ENCODE measurements at regions not wholly inside any gene's neighbourhood (a gene's known extent, or its start where the extent isn't known, plus 50 kb on each side); places are given as distances from the start of the nearest gene placed in this dataset.
"Not testable (repeated sequence)": the region's sequence is repeated elsewhere in the genome, so short reads cannot be mapped to it uniquely, and the experiment has no call there.

DNA sequence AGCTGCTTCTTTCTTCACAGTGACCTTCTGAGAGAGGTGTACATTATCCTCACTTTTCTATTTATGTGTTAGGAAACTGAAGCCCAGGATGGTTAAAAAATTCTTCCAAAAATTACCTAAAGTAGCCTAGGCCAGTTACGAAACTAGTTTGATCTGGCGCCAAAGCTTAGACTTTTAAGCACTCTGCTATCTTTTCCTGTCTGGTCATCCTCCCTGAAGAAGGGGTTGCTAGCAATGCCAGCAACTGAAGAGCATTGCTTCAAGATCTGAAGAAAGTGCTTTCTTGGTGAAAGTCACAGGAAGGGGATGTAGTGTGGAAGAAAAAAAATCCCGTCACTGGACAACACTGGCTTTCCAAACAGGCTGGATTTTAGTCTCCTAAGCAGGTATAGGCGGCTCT lies 618.8 kb upstream of the GRM7 start:
- in situ Hi-C loops (cut with HindIII; ENCODE audit: low sequenced_read_pairs), result no loop called here
- no peak for DNase-seq (ENCODE audit: low spot score)

DNA sequence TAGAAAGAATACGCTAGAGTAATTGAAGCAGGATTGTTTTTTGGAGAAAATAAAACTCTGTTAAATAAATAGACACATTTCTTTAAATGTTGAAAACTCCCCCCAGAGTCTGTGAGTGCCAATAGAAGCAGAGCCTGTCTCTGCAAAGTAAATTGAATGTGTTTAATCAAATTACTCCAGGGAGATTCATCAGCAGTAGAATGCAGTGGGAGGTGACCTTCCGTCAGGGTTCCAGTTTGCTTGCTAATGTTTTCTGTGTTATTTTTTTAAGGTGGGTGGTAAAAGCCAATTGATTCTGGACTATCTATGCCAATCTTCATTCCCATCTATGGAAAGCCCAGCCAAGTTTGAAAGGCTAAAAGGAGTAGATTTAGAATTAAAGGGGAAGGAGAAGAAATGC lies 612.4 kb upstream of the GRM7 start:
- no peak for DNase-seq (ENCODE audit: low spot score)
- in situ Hi-C loops (cut with HindIII; ENCODE audit: low sequenced_read_pairs), result no loop called here

DNA sequence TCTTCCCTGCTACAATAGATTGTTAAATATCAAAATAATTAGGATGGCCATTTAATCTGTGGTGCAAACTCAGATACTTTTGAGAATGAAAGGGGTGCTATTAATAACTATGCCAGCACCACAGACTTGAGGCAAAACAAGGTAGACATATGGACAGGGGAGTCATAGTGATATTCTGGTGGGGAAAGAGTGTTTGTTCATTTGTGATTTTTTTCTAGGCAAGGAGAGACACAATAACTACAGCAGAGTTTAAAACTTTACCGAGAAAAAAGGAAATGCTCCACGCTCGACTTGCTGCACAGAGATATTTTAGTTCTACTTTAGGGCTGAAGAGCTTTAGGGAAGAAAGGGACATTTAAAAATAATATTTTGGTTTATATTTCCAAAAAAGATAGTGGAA lies 611.2 kb upstream of the GRM7 start:
- in situ Hi-C loops (cut with HindIII; ENCODE audit: low sequenced_read_pairs), result no loop called here
- DNase-seq (ENCODE audit: low spot score), result no peak

DNA sequence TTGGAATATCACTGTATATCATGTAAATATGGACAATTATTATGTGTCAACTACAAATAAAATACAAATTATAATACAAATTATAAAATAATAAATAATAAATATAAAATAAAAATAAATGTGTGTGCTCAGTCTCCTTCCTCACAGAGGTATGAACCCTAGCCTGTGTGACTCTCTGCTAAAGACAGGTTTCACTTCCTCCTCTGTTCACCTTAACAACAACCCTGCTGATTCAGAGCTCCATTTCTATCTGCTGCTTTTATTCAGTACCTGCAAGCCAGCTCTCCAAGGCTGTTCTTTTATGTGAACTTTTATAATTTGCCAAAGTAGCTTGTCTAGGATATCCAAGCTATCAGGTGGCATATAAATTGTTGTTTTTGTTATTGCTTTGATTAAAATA lies 610.7 kb upstream of the GRM7 start:
- in situ Hi-C loops (cut with HindIII; ENCODE audit: low sequenced_read_pairs), result no loop called here
- no peak for DNase-seq (ENCODE audit: low spot score)

DNA sequence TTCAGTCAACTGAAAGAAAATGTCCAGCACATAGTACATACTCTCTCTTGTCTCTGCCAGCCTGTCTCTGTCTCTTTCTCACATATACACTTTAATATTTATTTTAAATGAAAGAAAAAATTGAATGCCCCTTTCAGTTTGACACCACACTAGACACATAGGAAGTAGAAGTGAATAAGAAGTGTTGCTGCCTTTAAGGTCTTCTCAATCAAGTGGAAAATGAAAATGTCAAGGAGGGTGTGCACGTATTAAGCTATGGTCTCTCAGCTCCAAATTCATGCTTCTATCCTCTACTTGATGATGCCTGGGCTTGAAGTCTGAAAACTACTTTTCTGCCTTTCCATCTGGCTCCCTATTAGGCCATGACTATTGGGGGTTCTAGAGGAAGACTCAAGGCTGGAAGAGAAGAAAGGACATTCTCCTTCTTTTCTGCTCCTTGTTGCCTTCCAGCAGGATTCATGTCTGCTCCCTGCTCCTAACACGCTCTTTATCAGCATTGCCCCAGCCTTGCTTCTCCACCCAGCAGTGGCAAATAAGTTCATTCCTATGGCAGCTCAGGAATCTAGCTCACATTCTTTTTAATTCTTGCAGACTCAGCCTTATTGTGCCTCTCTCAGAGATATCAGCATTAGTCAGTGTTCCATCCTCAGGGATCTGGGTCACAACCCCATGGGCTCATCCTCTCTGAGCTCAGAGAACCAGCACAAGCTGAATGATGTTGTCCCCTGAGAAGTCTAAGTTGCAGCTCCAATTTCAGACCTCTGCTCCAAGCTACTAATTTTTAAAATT lies 609.1 kb upstream of the GRM7 start:
- in situ Hi-C loops (cut with HindIII; ENCODE audit: low sequenced_read_pairs), result no loop called here
- no peak for DNase-seq (ENCODE audit: low spot score)

DNA sequence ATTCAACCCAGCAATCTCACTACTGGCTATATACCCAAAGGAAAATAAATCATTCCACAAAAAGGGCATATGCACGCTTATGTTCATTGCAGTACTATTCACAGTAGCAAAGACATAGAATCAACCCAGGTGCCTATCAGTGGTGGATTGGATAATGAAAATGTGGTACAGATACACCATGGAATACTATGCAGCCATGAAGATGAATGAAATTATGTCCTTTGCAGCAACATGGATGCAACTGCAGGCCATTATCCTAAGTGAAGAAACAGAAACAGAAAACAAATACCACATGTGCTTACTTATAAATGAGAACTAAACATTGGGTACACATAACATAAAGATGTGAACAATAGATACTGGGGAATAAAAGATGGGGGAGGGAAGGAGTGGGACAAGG lies 606.4 kb upstream of the GRM7 start:
- in situ Hi-C loops (cut with HindIII; ENCODE audit: low sequenced_read_pairs), result no loop called here
- DNase-seq (ENCODE audit: low spot score), result no peak

DNA sequence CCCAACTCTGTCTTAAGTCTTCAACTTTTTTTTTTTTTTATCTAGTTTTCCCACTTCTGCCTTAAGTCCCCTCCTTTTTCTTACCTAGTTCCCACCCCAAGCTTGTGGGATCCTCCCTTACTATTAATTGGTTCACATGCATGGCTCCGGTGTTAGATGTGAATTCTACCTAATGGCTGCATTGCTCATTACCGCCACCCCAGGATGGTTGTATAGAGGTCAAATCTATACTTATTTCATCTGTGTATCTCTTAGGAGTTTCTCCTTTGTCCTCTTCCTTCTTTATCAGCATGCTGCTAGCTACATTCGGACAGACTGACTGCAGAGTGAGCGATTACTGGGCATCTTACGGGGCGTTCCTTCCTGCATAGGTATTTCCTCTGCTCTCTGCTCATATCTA lies 605.7 kb upstream of the GRM7 start:
- no peak for DNase-seq (ENCODE audit: low spot score)
- in situ Hi-C loops (cut with HindIII; ENCODE audit: low sequenced_read_pairs), result no loop called here

DNA sequence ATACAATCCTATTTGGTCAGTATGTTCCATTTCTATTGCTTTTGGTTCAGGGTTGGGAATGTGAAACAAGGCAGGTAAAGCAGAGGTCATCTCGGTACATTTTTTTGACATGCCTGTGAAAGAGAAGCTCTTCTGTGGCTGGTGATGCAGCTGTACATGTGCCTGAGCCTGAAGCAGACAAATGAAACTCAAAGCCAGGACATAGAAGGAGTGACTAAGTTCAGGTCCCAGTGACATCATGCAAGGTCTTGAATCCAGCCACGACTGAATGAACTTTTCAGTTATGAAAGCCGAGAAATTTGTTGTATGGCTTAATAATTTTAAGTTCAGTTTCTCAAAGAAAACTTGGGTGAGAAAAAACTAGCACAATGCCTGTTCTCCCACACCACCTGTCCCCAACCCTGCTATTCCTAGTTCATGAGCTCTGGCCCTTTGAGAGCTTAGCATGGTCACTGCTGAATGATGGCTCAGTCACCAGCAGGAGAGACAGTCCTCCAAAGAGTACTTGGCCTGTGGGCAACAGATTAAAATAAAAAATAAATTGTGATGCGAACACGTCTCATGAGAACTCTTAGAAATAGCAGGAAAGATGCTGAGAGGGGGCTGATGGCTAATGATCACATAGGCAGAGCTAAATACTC lies 600.2 kb upstream of the GRM7 start:
- in situ Hi-C loops (cut with HindIII; ENCODE audit: low sequenced_read_pairs), result no loop called here
- DNase-seq (ENCODE audit: low spot score), result no peak

DNA sequence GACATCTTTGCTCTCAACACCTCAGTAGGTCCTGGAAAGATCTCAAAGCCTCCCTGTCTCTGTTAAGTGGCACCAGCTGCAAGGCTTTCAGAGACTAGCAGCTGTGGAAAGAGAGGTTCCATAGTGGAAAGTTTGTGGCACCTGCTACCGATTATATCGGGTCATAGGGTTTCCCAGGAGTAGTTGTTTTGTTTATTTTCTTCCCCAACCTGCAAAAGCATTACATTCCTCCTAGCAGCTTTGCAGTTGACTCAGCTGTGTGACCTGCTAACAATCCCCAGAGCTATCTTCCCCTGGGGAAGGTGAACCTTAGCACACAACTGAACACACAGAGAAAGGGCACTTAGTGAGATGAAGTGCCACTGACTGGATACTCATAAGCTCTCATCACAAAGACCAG lies 598.9 kb upstream of the GRM7 start:
- DNase-seq (ENCODE audit: low spot score), result no peak
- in situ Hi-C loops (cut with HindIII; ENCODE audit: low sequenced_read_pairs), result no loop called here

DNA sequence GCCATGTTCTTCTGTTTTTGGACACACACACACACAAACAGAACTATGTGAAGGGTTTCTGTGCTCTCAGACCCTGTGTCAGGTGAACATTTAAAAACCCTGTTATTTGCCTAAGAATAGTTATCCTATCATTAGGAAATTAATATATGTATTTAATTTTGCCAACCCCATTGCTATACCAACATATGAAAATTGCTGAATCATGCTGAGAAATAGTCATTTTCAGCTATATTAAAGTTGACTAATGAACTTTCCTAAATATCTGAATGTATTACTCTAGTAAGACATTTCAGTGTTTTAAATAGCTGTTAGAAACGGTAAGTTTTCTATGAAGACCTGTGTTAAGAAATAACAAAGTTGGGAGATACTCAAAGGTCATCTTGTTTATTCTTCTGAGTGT lies 596.9 kb upstream of the GRM7 start:
- in situ Hi-C loops (cut with HindIII; ENCODE audit: low sequenced_read_pairs), result no loop called here
- DNase-seq (ENCODE audit: low spot score), result no peak

DNA sequence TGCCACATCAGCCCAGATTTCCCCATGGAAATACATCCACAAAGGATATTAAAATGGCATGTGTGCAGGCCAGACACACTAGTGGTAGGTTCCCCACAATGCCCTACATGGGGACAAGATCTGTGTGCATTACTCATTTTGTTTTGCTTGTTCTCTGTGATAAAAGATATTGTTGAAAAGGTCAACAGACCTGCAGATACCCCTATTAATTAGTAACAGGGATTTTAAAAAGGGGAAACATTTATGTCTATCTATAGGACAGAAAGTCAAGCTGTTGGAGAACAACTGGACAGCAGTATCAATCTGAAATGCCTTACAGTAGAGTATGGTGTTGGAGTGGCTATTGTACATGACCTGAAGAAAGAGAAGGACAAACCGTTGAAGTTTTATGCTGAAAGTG lies 596.0 kb upstream of the GRM7 start:
- DNase-seq (ENCODE audit: low spot score), result no peak
- in situ Hi-C loops (cut with HindIII; ENCODE audit: low sequenced_read_pairs), result no loop called here

DNA sequence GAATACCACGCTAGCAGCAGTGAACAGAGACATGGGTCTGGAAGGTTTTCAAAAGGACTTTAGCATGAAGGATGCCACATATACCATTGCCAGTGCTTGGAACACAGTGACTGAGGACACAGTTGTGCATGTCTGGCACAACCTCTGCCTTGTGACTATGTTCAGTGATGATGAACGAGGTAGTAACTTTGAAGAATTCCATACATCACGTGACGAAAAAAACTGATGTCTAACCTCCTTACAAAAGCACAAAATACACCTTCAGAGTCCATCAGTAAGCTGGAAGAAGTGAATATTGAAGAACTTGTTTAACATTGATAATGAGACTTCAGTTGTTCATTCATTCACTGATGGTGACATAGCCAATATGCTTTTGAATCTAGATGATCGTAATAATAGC lies 594.8 kb upstream of the GRM7 start:
- in situ Hi-C loops (cut with HindIII; ENCODE audit: low sequenced_read_pairs), result no loop called here
- DNase-seq (ENCODE audit: low spot score), result no peak

DNA sequence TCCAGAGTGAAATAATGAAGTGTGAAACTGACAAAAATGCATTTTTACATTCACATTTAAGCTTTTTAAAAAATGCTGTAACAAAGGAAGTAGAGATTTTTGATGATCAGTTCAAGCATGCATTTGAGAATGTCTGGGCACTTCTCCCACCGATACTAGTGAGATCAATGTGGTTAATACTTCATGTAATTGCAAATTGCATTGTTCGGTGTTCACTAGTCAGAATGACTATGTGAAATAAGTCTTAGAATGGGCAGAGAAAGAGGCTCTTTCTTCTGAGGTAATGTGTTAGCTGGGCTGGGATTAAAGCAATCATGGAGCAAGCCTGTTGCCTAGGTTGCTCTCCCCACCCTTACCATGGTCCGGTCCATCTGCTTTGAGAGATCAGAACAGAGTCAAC lies 587.0 kb upstream of the GRM7 start:
- DNase-seq (ENCODE audit: low spot score), result no peak
- in situ Hi-C loops (cut with HindIII; ENCODE audit: low sequenced_read_pairs), result no loop called here

DNA sequence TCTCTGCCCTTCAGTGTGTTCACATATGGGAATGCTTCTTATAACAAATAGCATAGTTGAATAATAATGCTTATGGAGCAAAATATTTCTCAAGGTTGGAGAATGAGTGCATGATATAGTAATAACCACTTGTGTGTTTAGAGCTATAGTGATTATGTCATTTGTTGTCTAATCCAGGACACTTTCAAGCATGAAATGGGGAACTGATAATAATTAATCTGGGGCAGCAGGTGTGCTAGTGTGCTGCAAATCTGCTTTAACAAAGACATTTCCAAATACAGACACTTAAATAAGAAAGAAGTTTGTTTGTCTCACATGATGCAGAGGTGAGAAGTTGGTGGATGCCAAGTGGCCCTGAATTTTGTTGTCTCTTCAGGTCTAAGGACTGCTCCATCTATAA lies 579.3 kb upstream of the GRM7 start:
- no peak for DNase-seq (ENCODE audit: low spot score)
- in situ Hi-C loops (cut with HindIII; ENCODE audit: low sequenced_read_pairs), result no loop called here

DNA sequence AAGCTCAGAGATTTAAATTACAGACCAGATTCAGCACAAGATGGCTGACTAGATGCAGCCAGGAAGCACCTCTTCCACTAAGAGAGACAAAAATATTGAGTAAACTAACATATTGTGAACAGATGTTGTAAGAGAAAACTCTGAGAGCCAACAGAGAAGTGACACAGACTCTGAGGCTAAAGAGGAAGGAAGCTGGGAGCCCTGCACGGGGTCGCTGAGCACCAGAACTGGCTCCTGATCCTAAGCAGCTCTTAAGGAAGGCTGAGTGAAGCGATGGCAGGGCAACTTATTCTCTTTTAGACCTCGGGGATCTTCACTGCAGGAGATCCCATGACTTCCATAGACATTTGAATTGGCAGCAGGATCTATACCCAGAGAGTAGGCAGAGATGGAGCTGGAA lies 578.0 kb upstream of the GRM7 start:
- no peak for DNase-seq (ENCODE audit: low spot score)
- in situ Hi-C loops (cut with HindIII; ENCODE audit: low sequenced_read_pairs), result no loop called here

DNA sequence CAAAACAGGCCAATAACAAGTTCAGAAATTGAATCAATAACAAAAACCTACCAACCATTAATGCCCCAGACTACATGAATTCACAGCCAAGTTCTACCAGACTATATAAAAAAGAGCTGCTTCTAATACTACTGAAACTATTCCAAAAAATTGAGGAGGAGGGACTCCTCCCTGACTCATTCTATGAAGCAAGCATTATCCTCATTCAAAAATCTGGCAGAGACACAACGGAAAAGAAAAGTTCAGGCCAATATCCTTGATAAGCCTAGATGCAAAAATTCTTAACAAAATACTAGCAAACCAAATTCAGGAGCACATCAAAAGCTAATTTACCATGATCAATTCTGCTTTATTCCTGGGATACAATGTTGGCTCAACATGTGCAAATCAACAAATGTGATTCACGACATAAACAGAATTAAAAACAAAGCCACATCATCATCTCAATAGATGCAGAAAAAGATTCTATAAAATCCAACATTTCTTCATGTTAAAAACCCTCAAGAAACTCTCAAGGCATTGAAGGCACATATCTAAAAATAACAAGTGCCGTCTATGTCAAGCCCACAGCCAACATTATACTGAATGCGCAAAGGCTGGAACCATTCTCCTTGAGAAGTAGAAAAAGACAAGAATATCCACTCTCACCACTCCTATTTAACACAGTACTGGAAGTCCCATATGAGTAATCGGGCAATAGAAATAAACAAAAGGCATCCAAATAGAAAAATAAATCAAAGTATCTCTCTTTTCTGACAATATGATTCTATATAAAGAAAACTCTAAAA lies 573.6 kb upstream of the GRM7 start:
- in situ Hi-C loops (cut with HindIII; ENCODE audit: low sequenced_read_pairs), result no loop called here
- DNase-seq (ENCODE audit: low spot score), result no peak

DNA sequence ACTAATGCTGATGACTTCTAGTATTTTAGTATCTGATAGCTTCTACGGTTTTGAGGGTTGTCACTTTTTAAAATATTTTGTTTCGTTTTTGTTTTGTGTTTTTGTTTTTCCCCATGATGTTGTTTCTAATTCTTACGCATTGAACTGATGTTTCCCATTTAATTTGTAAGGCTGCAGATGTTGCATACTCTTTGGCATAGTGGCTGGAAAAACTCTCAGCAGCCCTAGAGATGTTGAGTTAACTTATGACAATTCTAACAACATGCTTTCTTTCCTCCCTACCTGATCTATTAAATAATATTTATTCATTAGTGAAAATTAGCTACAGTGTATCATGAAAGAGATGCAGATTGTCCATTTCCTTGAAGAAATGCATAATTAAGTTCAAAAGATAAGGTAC lies 559.3 kb upstream of the GRM7 start:
- DNase-seq (ENCODE audit: low spot score), result no peak
- in situ Hi-C loops (cut with HindIII; ENCODE audit: low sequenced_read_pairs), result no loop called here

DNA sequence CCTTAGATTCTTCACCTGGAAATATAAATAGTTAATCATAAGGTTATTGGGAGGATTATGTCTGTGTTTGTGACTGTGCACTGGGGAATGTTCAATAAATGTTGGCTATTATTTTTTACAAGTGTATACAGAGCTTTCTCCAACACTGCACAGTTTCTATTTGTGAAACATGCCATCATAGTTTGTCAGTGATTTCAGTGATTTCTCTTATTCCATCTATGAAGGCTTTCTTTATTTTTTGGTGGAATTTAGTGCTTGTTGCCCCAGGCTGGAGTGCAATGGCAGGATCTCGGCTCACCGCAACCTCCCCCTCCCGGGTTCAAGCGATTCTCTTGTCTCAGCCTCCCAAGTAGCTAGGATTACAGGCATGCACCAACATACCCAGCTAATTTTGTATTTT lies 545.0 kb upstream of the GRM7 start:
- in situ Hi-C loops (cut with HindIII; ENCODE audit: low sequenced_read_pairs), result no loop called here
- no peak for DNase-seq (ENCODE audit: low spot score)

DNA sequence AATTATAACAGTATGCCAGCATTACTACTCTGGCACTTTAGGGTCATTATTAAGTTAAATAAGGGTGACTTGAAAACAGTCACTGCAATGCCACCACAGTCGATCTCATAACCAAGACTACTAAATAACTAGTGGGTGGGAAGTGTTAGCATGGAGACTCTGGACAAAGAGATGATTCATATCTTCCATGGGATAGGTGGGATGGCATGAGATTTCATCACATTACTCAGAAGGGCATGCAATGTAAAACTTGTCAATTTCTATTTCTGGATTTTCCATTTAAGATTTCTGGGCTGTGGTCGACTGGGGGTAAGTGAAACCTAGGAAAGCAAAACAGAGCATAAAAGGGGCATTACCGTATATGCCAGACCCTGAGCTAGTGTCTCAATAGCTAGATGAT lies 538.9 kb upstream of the GRM7 start:
- in situ Hi-C loops (cut with HindIII; ENCODE audit: low sequenced_read_pairs), result no loop called here
- no peak for DNase-seq (ENCODE audit: low spot score)

DNA sequence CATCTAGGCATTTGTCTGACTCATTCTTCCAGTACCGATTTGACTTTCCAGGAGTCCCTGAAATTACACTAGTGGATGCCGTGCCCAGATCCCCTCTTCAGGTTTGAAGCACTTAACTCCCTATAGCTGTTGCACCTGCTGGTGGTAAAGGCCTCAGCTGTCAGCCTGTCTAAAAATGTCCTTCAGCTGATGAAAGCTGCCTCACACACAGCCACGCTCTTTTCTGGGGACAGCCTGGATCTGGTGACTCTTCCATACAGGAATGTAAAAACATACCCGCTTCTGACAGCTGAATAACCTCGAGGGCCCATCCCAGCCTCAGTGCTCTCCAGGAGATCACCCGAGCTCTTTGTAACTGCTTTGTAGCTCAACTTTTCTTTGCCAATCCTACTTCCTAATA lies 534.1 kb upstream of the GRM7 start:
- no peak for DNase-seq (ENCODE audit: low spot score)
- in situ Hi-C loops (cut with HindIII; ENCODE audit: low sequenced_read_pairs), result no loop called here

DNA sequence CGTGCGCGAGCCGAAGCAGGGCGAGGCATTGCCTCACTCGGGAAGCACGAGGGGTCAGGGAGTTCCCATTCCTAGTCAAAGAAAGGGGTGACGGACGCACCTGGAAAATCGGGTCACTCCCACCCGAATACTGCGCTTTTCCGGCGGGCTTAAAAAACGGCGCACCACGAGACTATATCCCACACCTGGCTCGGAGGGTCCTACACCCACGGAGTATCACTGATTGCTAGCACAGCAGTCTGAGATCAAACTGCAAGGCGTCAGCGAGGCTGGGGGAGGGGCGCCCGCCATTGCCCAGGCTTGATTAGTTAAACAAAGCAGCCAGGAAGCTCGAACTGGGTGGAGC lies 520.0 kb upstream of the GRM7 start:
- in situ Hi-C loops (cut with HindIII; ENCODE audit: low sequenced_read_pairs); DNase-seq (ENCODE audit: low spot score): not testable (repeated sequence)

Measured in G401 (cell line).